Uterus (tissue), 2 donors: ENCODE measurements at regions not wholly inside any gene's neighbourhood (a gene's known extent, or its start where the extent isn't known, plus 50 kb on each side); places are given as distances from the start of the nearest gene placed in this dataset.

Experiments
- POLR2A ChIP-seq, 2 donors: fragments of 450-650 bp; IDR thresholded peaks; one replicate each; pipeline ENCODE4 v1.6.1; 2016; ENCODE audit warnings: antibody characterized with exemption in 2 of 2, mild to moderate bottlenecking in 1 of 2, moderate library complexity in 1 of 2
- TF ChIP-seq, protein P1 (sequence below), 4 experiments: fragments of 200-600 bp in 2 of 4; fragments of 450-650 bp in 2 of 4; sonication (generic) in 2 of 4; IDR thresholded peaks; one replicate each; pipeline ENCODE4 v1.5.1; 2016 to 2019; ENCODE audit warnings: antibody characterized with exemption in 4 of 4, mild to moderate bottlenecking in 2 of 4, moderate library complexity in 1 of 4

DNA sequence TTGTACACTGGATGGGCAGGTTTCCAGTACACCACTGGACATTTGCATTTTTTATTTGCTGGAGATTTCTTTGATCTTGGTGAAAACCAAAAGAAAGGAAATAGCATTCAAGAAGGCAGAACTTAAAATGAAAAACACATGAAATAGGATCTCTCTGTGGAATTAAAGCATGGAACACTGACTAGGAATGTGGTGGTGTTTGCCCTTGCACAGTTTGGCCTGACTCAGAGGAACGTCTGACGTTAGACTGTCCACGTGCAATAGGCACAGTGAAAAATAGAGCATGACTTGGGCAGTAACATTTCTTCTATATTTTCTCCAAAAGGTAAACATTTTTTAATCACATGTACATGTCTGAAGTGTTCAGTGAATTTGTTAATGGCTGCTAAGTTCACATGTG lies 474.1 kb upstream of the PRICKLE1 start:
- TF ChIP-seq POLR2A (IDR thresholded peaks at IDR 0.05), result no peak
- TF ChIP-seq, protein P1, sequence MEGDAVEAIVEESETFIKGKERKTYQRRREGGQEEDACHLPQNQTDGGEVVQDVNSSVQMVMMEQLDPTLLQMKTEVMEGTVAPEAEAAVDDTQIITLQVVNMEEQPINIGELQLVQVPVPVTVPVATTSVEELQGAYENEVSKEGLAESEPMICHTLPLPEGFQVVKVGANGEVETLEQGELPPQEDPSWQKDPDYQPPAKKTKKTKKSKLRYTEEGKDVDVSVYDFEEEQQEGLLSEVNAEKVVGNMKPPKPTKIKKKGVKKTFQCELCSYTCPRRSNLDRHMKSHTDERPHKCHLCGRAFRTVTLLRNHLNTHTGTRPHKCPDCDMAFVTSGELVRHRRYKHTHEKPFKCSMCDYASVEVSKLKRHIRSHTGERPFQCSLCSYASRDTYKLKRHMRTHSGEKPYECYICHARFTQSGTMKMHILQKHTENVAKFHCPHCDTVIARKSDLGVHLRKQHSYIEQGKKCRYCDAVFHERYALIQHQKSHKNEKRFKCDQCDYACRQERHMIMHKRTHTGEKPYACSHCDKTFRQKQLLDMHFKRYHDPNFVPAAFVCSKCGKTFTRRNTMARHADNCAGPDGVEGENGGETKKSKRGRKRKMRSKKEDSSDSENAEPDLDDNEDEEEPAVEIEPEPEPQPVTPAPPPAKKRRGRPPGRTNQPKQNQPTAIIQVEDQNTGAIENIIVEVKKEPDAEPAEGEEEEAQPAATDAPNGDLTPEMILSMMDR (IDR thresholded peaks at IDR 0.05), result no peak
